ENCODE measurements at regions not wholly inside any gene's neighbourhood (a gene's known extent, or its start where the extent isn't known, plus 50 kb on each side); places are given as distances from the start of the nearest gene placed in this dataset.
"Not testable (repeated sequence)": the region's sequence is repeated elsewhere in the genome, so short reads cannot be mapped to it uniquely, and the experiment has no call there.

DNA sequence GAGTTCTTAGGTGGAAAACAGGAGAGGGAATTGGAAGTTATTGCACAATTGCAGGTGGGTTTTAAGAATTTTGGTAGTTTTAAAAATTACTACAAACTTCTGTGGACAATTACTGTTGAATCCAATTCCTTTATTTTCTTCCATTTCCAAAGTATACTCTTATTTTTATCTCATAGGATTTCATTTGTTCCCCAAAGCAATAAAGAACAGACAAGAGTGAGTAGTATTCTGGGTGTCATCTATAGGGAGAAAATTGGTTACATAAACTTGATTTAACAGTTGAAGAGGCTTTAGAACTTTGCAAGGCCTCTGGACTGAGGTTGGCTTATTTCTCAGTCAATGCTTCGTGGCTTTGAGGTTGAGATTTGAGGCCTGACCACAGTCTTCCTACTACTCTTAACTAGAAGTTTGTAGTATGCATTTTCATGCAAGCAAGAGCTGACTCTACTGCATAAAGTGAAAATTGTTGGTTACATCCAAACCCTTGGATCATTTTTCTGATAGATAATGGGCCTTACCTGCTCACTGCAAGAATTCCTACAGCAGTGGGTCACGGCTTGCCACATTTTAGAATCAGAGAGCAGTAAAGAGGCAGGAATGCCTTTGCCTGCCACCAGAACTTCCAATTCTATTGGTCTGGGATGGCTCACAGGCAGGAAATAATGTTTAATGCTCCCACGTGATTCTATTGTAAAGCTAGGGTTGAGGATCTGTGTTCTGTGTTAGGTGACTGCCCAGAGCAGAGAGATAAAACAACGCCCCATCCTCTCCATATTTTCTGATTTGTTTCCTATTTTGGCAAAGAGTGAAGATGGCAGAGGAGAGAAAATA is 270.5 kb downstream of the TTC6 start:
- no peak overlapping the region for H3K4me3 Mint-ChIP-seq
- H3K27me3 Mint-ChIP-seq = peaks cover 6% of the 10 kb centered on the region
- no peaks in the 10 kb centered on the region for H3K9me3 ChIP-seq (ENCODE audit: control insufficient read depth in 2 of 2, low read length in 2 of 2)

DNA sequence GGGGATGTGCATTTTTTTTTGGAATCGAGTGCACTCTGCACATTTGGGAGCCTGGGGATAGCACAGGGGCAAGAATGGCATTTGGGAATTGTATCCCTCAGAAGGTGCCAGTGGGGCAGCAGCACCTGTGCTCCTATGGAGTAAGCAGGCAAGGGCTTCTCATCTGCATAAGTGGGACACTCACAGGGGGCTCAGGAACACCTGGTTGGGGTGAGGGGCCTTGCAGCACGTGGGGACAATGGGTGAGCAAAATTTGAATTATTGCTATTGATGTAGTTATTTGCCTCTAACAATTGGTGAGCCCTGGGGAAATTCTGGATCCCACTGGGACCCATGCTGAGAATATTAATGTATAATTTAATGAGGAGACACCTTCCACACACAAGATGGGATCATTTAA is 274.2 kb downstream of the TTC6 start:
- H3K36me3 Mint-ChIP-seq = no peaks in the 10 kb centered on the region
- Histone ChIP-seq H3K27me3 (ENCODE audit: control insufficient read depth, insufficient read depth, low read length) (no peaks in the 10 kb centered on the region), H3K4me1 (ENCODE audit: control insufficient read depth, insufficient read depth, low read length, poor library complexity, severe bottlenecking) (peaks cover 2% of the 10 kb centered on the region), H3K4me3 (ENCODE audit: low read depth, low read length) (no peak overlapping the region), H3K27ac (ENCODE audit: insufficient read depth, low read length, poor library complexity, severe bottlenecking) (no peak overlapping the region), H3K36me3 (ENCODE audit: control insufficient read depth, insufficient read depth, low read length) (no peaks in the 10 kb centered on the region), H3K9me3 (ENCODE audit: control insufficient read depth in 2 of 2, low read length in 2 of 2) (no peaks in the 10 kb centered on the region)
- H3K4me1 Mint-ChIP-seq = peaks cover 2 to 3% (median 2%) of the 10 kb centered on the region in 4 donors
- no peak overlapping the region for H3K4me3 Mint-ChIP-seq
- peaks cover 6% of the 10 kb centered on the region for H3K27me3 Mint-ChIP-seq
- H3K27ac Mint-ChIP-seq = no peak overlapping the region
- peaks cover 0 to 2% (median 0%) of the 10 kb centered on the region in 7 donors for H3K9me3 Mint-ChIP-seq
- no peak for ATAC-seq (ENCODE audit: low read depth in 2 of 2)
- DNase-seq = no peak

More for the DNA sequence above, 270.5 kb downstream of the TTC6 start:
- H3K9me3 Mint-ChIP-seq = peaks cover 0 to 3% (median 0%) of the 10 kb centered on the region in 7 donors
- DNase-seq = no peak
- no peaks in the 10 kb centered on the region for H3K4me1 Mint-ChIP-seq
- Histone ChIP-seq H3K27ac (ENCODE audit: insufficient read depth, low read length, poor library complexity, severe bottlenecking) (no peak overlapping the region), H3K4me3 (ENCODE audit: low read depth, low read length) (no peak overlapping the region), H3K27me3 (ENCODE audit: control insufficient read depth, insufficient read depth, low read length) (no peaks in the 10 kb centered on the region), H3K4me1 (ENCODE audit: control insufficient read depth, insufficient read depth, low read length, poor library complexity, severe bottlenecking) (no peaks in the 10 kb centered on the region), H3K36me3 (ENCODE audit: control insufficient read depth, insufficient read depth, low read length) (no peaks in the 10 kb centered on the region)
- H3K27ac Mint-ChIP-seq = no peak overlapping the region
- no peaks in the 10 kb centered on the region for H3K36me3 Mint-ChIP-seq
- ATAC-seq (ENCODE audit: low read depth in 2 of 2) = no peak

DNA sequence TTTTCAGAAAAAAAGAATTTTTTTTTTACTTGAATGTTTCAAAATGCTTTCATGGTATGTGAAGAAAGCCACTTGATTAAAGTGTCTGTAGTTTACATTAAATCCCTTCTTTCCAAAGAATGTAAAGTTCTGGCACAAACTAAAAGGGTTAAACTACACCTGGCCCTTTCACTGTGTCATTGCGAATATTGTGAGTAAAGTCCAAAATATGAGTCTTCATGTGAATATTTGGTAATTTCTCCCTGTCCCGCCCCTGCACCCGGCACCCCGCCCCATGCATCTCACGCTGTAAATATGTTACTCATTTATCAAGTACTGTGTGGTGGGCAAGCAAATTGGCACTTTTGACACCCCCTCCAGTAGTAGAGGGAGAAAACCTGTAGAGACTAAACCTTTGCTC is 274.7 kb downstream of the TTC6 start:
- Histone ChIP-seq H3K36me3 (ENCODE audit: control insufficient read depth, insufficient read depth, low read length) (no peaks in the 10 kb centered on the region), H3K27ac (ENCODE audit: insufficient read depth, low read length, poor library complexity, severe bottlenecking) (no peak overlapping the region), H3K4me3 (ENCODE audit: low read depth, low read length) (no peak overlapping the region), H3K9me3 (ENCODE audit: control insufficient read depth in 2 of 2, low read length in 2 of 2) (no peaks in the 10 kb centered on the region), H3K27me3 (ENCODE audit: control insufficient read depth, insufficient read depth, low read length) (no peaks in the 10 kb centered on the region), H3K4me1 (ENCODE audit: control insufficient read depth, insufficient read depth, low read length, poor library complexity, severe bottlenecking) (peaks cover 4% of the 10 kb centered on the region)
- DNase-seq = no peak
- Mint-ChIP-seq H3K4me3 (no peak overlapping the region), H3K27ac (no peak overlapping the region), H3K4me1 (peaks cover 5 to 7% (median 7%) of the 10 kb centered on the region in 4 donors), H3K36me3 (no peaks in the 10 kb centered on the region), H3K9me3 (peaks cover 0 to 3% (median 0%) of the 10 kb centered on the region in 7 donors), H3K27me3 (peaks cover 6% of the 10 kb centered on the region)
- ATAC-seq (ENCODE audit: low read depth in 2 of 2) = no peak

DNA sequence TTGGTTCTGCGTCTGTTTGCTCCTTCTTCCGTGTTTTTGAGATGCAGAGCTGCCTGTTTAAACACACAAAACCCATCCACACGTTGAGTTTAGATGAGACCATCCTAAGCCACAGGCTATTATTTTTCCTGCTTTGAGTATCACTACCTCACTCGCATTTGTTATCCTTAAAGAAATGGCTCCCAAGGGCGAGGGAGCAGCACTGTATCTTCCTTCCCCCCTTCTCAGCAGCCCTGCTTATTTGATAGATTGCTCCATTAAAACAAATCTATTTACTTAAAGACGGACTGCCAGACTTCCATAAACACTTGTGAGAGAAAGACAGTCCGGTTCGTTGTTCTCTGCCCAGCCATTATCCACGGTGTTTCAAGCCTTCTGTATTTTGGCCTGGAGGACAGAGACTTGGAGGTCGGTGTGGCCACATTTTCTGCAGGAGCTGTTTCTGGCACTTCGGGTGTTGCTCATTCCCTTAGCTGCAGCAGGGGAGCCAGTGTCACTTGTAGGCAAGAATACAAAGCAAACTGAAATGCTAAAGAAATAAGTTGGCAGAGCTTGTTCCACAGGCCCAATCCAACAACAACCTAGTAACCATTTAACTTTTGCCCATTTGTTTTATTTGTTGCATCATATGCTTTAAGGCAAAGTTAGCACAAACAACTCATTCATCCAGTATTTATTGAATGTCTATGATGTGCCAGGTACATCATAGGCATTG is 275.4 kb downstream of the TTC6 start:
- H3K27me3 Mint-ChIP-seq = peaks cover 6% of the 10 kb centered on the region
- ATAC-seq (ENCODE audit: low read depth in 2 of 2) (no peak), DNase-seq (no peak)
- Histone ChIP-seq H3K4me3 (ENCODE audit: low read depth, low read length) (no peak overlapping the region), H3K9me3 (ENCODE audit: control insufficient read depth in 2 of 2, low read length in 2 of 2) (no peaks in the 10 kb centered on the region), H3K4me1 (ENCODE audit: control insufficient read depth, insufficient read depth, low read length, poor library complexity, severe bottlenecking) (peaks cover 4% of the 10 kb centered on the region), H3K27ac (ENCODE audit: insufficient read depth, low read length, poor library complexity, severe bottlenecking) (no peak overlapping the region), H3K36me3 (ENCODE audit: control insufficient read depth, insufficient read depth, low read length) (no peaks in the 10 kb centered on the region), H3K27me3 (ENCODE audit: control insufficient read depth, insufficient read depth, low read length) (no peaks in the 10 kb centered on the region)
- peak overlapping the region in 1 of 3 donors; percentile 70 for H3K27ac Mint-ChIP-seq
- H3K36me3 Mint-ChIP-seq = no peaks in the 10 kb centered on the region
- H3K4me1 Mint-ChIP-seq = peaks cover 5 to 8% (median 7%) of the 10 kb centered on the region in 4 donors
- no peak overlapping the region for H3K4me3 Mint-ChIP-seq
- peaks cover 0 to 3% (median 0%) of the 10 kb centered on the region in 7 donors for H3K9me3 Mint-ChIP-seq

DNA sequence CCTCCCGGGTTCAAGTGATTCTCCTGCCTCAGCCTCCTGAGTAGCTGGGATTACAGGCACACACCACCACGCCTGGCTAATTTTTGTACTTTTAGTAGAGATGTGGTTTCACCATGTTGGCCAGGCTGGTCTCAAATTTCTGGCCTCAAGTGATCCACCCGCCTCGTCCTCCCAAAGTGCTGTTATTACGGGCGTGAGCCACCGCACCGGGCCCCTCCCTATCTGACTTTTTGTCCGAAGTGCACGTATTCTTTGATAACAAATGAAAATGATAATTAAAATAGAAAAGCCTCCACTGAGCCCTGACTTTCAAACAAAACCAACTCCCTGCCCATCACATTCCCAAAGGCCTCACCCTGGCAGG is 278.6 kb downstream of the TTC6 start:
- H3K27me3 ChIP-seq (ENCODE audit: control insufficient read depth, insufficient read depth, low read length); H3K36me3 Mint-ChIP-seq; H3K27me3 Mint-ChIP-seq; H3K4me3 ChIP-seq (ENCODE audit: low read depth, low read length); H3K9me3 Mint-ChIP-seq; H3K36me3 ChIP-seq (ENCODE audit: control insufficient read depth, insufficient read depth, low read length); DNase-seq; H3K27ac Mint-ChIP-seq; H3K4me1 Mint-ChIP-seq; H3K4me1 ChIP-seq (ENCODE audit: control insufficient read depth, insufficient read depth, low read length, poor library complexity, severe bottlenecking); H3K27ac ChIP-seq (ENCODE audit: insufficient read depth, low read length, poor library complexity, severe bottlenecking); ATAC-seq (ENCODE audit: low read depth in 2 of 2); H3K9me3 ChIP-seq (ENCODE audit: control insufficient read depth in 2 of 2, low read length in 2 of 2); H3K4me3 Mint-ChIP-seq: not testable (repeated sequence)

DNA sequence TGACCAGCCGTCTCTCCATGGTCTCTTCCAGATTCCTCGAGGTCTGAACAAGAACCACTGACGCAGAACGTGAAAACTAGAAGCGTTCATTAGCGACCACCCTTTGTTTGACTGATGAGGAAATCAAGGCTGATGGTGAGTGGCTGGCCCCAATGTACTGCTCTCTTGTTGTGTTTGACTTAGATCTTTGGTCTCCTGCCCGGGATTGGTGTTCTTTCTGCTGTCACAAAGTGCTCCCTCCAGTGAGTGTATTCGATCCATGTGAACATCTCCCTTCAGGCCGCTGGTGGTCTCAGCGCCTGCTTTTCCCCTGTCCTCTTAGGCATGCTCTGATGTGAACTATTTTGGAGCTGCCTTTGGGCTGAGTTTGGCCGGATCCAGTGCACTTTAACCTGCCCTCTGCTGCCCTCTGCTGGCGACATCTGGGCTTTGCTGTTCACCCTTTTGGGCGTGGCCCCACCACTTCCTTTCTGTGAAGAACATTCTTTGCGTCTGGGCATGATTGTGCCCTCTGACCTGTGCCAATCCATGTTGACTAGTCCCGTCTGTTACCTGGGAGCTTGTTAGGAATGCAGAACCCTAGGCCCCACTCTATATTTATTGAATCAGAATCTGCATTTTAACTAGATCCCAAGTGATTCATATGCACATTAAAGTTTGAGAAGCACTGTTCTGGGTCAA is 279.1 kb downstream of the TTC6 start:
- peak; percentile 30 to 81 (median 67) for DNase-seq
- Histone ChIP-seq H3K36me3 (ENCODE audit: control insufficient read depth, insufficient read depth, low read length) (no peaks in the 10 kb centered on the region), H3K9me3 (ENCODE audit: control insufficient read depth in 2 of 2, low read length in 2 of 2) (no peaks in the 10 kb centered on the region), H3K27me3 (ENCODE audit: control insufficient read depth, insufficient read depth, low read length) (no peaks in the 10 kb centered on the region), H3K4me3 (ENCODE audit: low read depth, low read length) (no peak overlapping the region), H3K4me1 (ENCODE audit: control insufficient read depth, insufficient read depth, low read length, poor library complexity, severe bottlenecking) (peaks cover 4% of the 10 kb centered on the region), H3K27ac (ENCODE audit: insufficient read depth, low read length, poor library complexity, severe bottlenecking) (no peak overlapping the region)
- no peaks in the 10 kb centered on the region for H3K36me3 Mint-ChIP-seq
- no peak overlapping the region for H3K4me3 Mint-ChIP-seq
- ATAC-seq (ENCODE audit: low read depth in 2 of 2) = peak; percentile 79 to 81
- H3K27me3 Mint-ChIP-seq = peaks cover 6% of the 10 kb centered on the region
- H3K4me1 Mint-ChIP-seq = peaks cover 5 to 8% (median 7%) of the 10 kb centered on the region in 4 donors
- peak overlapping the region in 2 of 3 donors; percentile 27 to 74 for H3K27ac Mint-ChIP-seq
- H3K9me3 Mint-ChIP-seq = peaks cover 0 to 3% (median 0%) of the 10 kb centered on the region in 7 donors

DNA sequence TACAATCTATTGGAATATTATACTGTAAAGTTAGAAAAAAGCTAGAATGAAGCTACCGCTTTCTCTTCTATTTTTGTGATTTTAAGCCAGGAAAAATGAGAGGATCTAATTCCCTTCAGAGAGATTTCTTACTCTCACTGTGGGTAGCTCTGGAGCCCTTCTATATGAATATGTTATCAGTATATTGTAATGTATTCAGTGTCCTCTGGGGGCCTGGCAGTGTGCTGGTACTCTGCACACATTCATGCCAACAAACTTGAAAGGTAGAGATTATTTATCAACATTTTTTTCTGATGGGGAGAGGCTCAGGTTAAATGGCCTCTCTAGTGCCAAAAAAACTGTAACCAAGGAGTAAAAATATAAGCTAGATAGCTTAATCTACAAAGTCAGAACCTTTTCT is 292.8 kb downstream of the TTC6 start:
- no peak for ATAC-seq (ENCODE audit: low read depth in 2 of 2)
- no peaks in the 10 kb centered on the region for H3K36me3 ChIP-seq (ENCODE audit: control insufficient read depth, insufficient read depth, low read length)
- peaks cover 11% of the 10 kb centered on the region for H3K27me3 Mint-ChIP-seq
- H3K27ac ChIP-seq (ENCODE audit: insufficient read depth, low read length, poor library complexity, severe bottlenecking) = no peak overlapping the region
- no peaks in the 10 kb centered on the region for H3K4me1 ChIP-seq (ENCODE audit: control insufficient read depth, insufficient read depth, low read length, poor library complexity, severe bottlenecking)
- no peaks in the 10 kb centered on the region for H3K9me3 ChIP-seq (ENCODE audit: control insufficient read depth in 2 of 2, low read length in 2 of 2)
- no peak overlapping the region for H3K27ac Mint-ChIP-seq
- no peak overlapping the region for H3K4me3 Mint-ChIP-seq
- no peak overlapping the region for H3K4me3 ChIP-seq (ENCODE audit: low read depth, low read length)
- H3K4me1 Mint-ChIP-seq = no peaks in the 10 kb centered on the region
- no peaks in the 10 kb centered on the region for H3K27me3 ChIP-seq (ENCODE audit: control insufficient read depth, insufficient read depth, low read length)
- peaks cover 0 to 3% (median 0%) of the 10 kb centered on the region in 7 donors for H3K9me3 Mint-ChIP-seq
- no peak for DNase-seq
- no peaks in the 10 kb centered on the region for H3K36me3 Mint-ChIP-seq

All from CD4-positive, CD25-positive, alpha-beta regulatory T cell (primary cell).